ENCODE measurements at regions not wholly inside any gene's neighbourhood (a gene's known extent, or its start where the extent isn't known, plus 50 kb on each side); places are given as distances from the start of the nearest gene placed in this dataset.

- Mint-ChIP-seq H3K27ac (no peak overlapping the region), H3K36me3 (ENCODE audit: low read depth) (no peaks in the 10 kb centered on the region), H3K4me1 (no peaks in the 10 kb centered on the region), H3K4me3 (no peak overlapping the region), H3K27me3 (ENCODE audit: insufficient read depth) (no peaks in the 10 kb centered on the region), H3K9me3 (no peaks in the 10 kb centered on the region)
- no peaks in the 10 kb centered on the region for H3K27me3 ChIP-seq (ENCODE audit: control insufficient read depth, insufficient read depth, low read length, poor library complexity, severe bottlenecking)
- H3K4me3 ChIP-seq (ENCODE audit: low read length), result no peak overlapping the region
- H3K27ac ChIP-seq (ENCODE audit: low read depth, low read length), result no peak overlapping the region
- no peak overlapping the region for H3K9ac ChIP-seq (ENCODE audit: extremely low read depth, low read length, poor library complexity, severe bottlenecking)
- DNase-seq, result no peak
- no peaks in the 10 kb centered on the region for H3K36me3 ChIP-seq (ENCODE audit: control insufficient read depth, insufficient read depth, low read length)
- H3K9me3 ChIP-seq (ENCODE audit: control insufficient read depth, low read length), result no peaks in the 10 kb centered on the region
- 85 to 90% methylated on average over 7 to 9 of the region's 10 CpGs for WGBS, 2 experiments (ENCODE audit: insufficient coverage in 1 of 2, insufficient read length in 1 of 2)
- TF ChIP-seq CTCF (conservative IDR thresholded peaks at IDR 0.05), result no peak
- no peaks in the 10 kb centered on the region for H3K4me1 ChIP-seq (ENCODE audit: control insufficient read depth, insufficient read depth, low read length)
Observed at GRCh38 chr3:106371221-106371970, 502.6 kb upstream of the CBLB start.

GRCh38 chr3:106371971-106372805, 503.4 kb upstream of the CBLB start:
- H3K27me3 Mint-ChIP-seq (ENCODE audit: insufficient read depth), result no peaks in the 10 kb centered on the region
- no peaks in the 10 kb centered on the region for H3K36me3 Mint-ChIP-seq (ENCODE audit: low read depth)
- no peaks in the 10 kb centered on the region for H3K9me3 Mint-ChIP-seq
- H3K27me3 ChIP-seq (ENCODE audit: control insufficient read depth, insufficient read depth, low read length, poor library complexity, severe bottlenecking), result no peaks in the 10 kb centered on the region
- no peak overlapping the region for H3K4me3 Mint-ChIP-seq
- 94% methylated on average over 1 of the region's 1 CpG; no CpG with 5 or more reads in 1 of the 2 experiments for WGBS, 2 experiments (ENCODE audit: insufficient coverage in 1 of 2, insufficient read length in 1 of 2)
- no peak for DNase-seq
- H3K27ac ChIP-seq (ENCODE audit: low read depth, low read length), result no peak overlapping the region
- no peaks in the 10 kb centered on the region for H3K9me3 ChIP-seq (ENCODE audit: control insufficient read depth, low read length)
- no peaks in the 10 kb centered on the region for H3K4me1 ChIP-seq (ENCODE audit: control insufficient read depth, insufficient read depth, low read length)
- no peaks in the 10 kb centered on the region for H3K36me3 ChIP-seq (ENCODE audit: control insufficient read depth, insufficient read depth, low read length)
- H3K4me3 ChIP-seq (ENCODE audit: low read length), result no peak overlapping the region
- no peak for TF ChIP-seq CTCF (conservative IDR thresholded peaks at IDR 0.05)
- H3K27ac Mint-ChIP-seq, result no peak overlapping the region
- H3K9ac ChIP-seq (ENCODE audit: extremely low read depth, low read length, poor library complexity, severe bottlenecking), result no peak overlapping the region
- no peaks in the 10 kb centered on the region for H3K4me1 Mint-ChIP-seq

DNA sequence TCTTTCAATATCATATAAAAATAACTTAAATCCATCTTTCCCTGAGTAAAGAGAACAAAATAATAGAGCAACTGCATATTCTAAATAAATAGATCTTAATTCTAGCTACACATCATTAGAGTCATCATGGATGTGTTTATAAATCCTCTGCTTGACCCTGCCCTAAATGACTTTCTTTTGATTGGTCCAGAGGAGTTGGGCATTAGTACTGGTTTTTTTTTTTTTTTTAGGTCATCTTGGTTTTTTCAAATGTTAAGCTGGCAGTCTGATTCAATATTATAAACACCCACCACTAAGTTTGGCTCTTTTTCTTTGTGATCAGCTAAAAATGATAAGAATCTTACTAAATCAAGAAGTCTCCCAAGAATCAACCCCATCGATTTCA, 504.0 kb upstream of the CBLB start:
- no peak overlapping the region for H3K27ac Mint-ChIP-seq
- H3K36me3 Mint-ChIP-seq (ENCODE audit: low read depth), result no peaks in the 10 kb centered on the region
- no peak for DNase-seq
- H3K36me3 ChIP-seq (ENCODE audit: control insufficient read depth, insufficient read depth, low read length), result no peaks in the 10 kb centered on the region
- no peak overlapping the region for H3K9ac ChIP-seq (ENCODE audit: extremely low read depth, low read length, poor library complexity, severe bottlenecking)
- no peak overlapping the region for H3K4me3 Mint-ChIP-seq
- H3K9me3 ChIP-seq (ENCODE audit: control insufficient read depth, low read length), result no peaks in the 10 kb centered on the region
- H3K27ac ChIP-seq (ENCODE audit: low read depth, low read length), result no peak overlapping the region
- no peak for TF ChIP-seq CTCF (conservative IDR thresholded peaks at IDR 0.05)
- no peak overlapping the region for H3K4me3 ChIP-seq (ENCODE audit: low read length)
- H3K27me3 ChIP-seq (ENCODE audit: control insufficient read depth, insufficient read depth, low read length, poor library complexity, severe bottlenecking), result no peaks in the 10 kb centered on the region
- no peaks in the 10 kb centered on the region for H3K4me1 ChIP-seq (ENCODE audit: control insufficient read depth, insufficient read depth, low read length)
- H3K9me3 Mint-ChIP-seq, result no peaks in the 10 kb centered on the region
- H3K27me3 Mint-ChIP-seq (ENCODE audit: insufficient read depth), result no peaks in the 10 kb centered on the region
- no peaks in the 10 kb centered on the region for H3K4me1 Mint-ChIP-seq
- WGBS, 2 experiments (ENCODE audit: insufficient coverage in 1 of 2, insufficient read length in 1 of 2), result 70% methylated on average over 1 of the region's 1 CpG; no CpG with 5 or more reads in 1 of the 2 experiments

Measured in endodermal cell (in vitro differentiated cells).